IMR-90 (cell line): ENCODE measurements at regions not wholly inside any gene's neighbourhood (a gene's known extent, or its start where the extent isn't known, plus 50 kb on each side); places are given as distances from the start of the nearest gene placed in this dataset.

ENCODE experiments used
- ATAC-seq: fragments of 200-7000 bp; cut with Tn5 transposase; 2 replicates; pipeline ENCODE4 v1.9.1; 2020; ENCODE audit warnings: low read depth, mild to moderate bottlenecking, moderate library complexity
- BruUV-seq: library from RNA; stranded (reverse); fragments of 400-500 nt; replicated peaks from 2 replicates; lab custom pipeline; 2021; lab: Mats Ljungman, UMichigan
- CTCF ChIA-PET: fragments of 300-600 bp; formaldehyde crosslinking; extraction: SDS; loops from one replicate; lab custom pipeline; 2021; ENCODE audit warnings: antibody characterized with exemption; lab: Yijun Ruan, JAX
- POLR2A ChIA-PET: fragments of 300-600 bp; sonication (Branson Sonifier 250); formaldehyde crosslinking; loops from one replicate; lab custom pipeline; 2022; ENCODE audit warnings: antibody characterized with exemption; ENCODE audit not compliant: unreplicated experiment; lab: Charles Lee
- DNase-seq: peaks from one replicate; pipeline ENCODE4 v3.0.0; 2013
- H2AFZ ChIP-seq: replicated peaks from 2 replicates; pipeline ENCODE3; 2013; ENCODE audit warnings: low read length, mild to moderate bottlenecking; ENCODE audit not compliant: poor library complexity
- H2AK5ac ChIP-seq: 2 replicates; pipeline ENCODE4 v1.6.1; 2013; ENCODE audit warnings: low read depth, low read length, inconsistent platforms
- H2AK9ac ChIP-seq: replicated peaks from 2 replicates; pipeline ENCODE3; 2013; ENCODE audit warnings: mild to moderate bottlenecking, low read depth, low read length, moderate library complexity; ENCODE audit not compliant: poor library complexity
- H2BK120ac ChIP-seq: 2 replicates; pipeline ENCODE4 v1.6.1; 2013; ENCODE audit warnings: low read depth, low read length, inconsistent platforms
- H2BK15ac ChIP-seq: 3 replicates; pipeline ENCODE4 v1.6.1; 2013; ENCODE audit warnings: low read depth, low read length, inconsistent platforms
- H2BK20ac ChIP-seq: 2 replicates; pipeline ENCODE4 v1.6.1; 2013; ENCODE audit warnings: low read depth, mild to moderate bottlenecking, inconsistent platforms, low read length, moderate library complexity
- H2BK5ac ChIP-seq: 2 replicates; pipeline ENCODE4 v1.6.1; 2013; ENCODE audit warnings: mild to moderate bottlenecking, low read depth, low read length, inconsistent platforms; ENCODE audit not compliant: poor library complexity, severe bottlenecking
- H3K14ac ChIP-seq: replicated peaks from 2 replicates; pipeline ENCODE4 v1.6.1; 2013; ENCODE audit warnings: low read depth, low read length, inconsistent platforms
- H3K18ac ChIP-seq: 2 replicates; pipeline ENCODE4 v1.6.1; 2013; ENCODE audit warnings: low read depth, low read length, control low read depth
- H3K23ac ChIP-seq: 2 replicates; pipeline ENCODE4 v1.6.1; 2013; ENCODE audit warnings: low read depth, low read length, inconsistent platforms
- H3K27ac ChIP-seq: 2 replicates; pipeline ENCODE4 v1.5.1; 2013; ENCODE audit warnings: mild to moderate bottlenecking, control low read depth, low read length; ENCODE audit not compliant: insufficient read depth
- H3K27me3 ChIP-seq: 2 replicates; pipeline ENCODE4 v1.6.1; 2013; ENCODE audit warnings: low read length; ENCODE audit not compliant: control insufficient read depth, insufficient read depth
- H3K36me3 ChIP-seq: 2 replicates; pipeline ENCODE4 v1.6.1; 2013; ENCODE audit warnings: low read length, mixed read lengths; ENCODE audit not compliant: control insufficient read depth, insufficient read depth
- H3K4ac ChIP-seq: 2 replicates; pipeline ENCODE4 v1.6.1; 2013; ENCODE audit warnings: low read depth, low read length, inconsistent platforms
- H3K4me1 ChIP-seq: 2 replicates; pipeline ENCODE4 v1.6.1; 2013; ENCODE audit warnings: low read length, mixed read lengths; ENCODE audit not compliant: control insufficient read depth, insufficient read depth
- H3K4me2 ChIP-seq: 2 replicates; pipeline ENCODE4 v1.6.1; 2013; ENCODE audit warnings: low read depth, mild to moderate bottlenecking, control low read depth, low read length, moderate library complexity
- H3K4me3 ChIP-seq: 2 replicates; pipeline ENCODE4 v1.5.1; 2013; ENCODE audit warnings: low read depth, mild to moderate bottlenecking, control low read depth, low read length, moderate library complexity; ENCODE audit not compliant: insufficient read depth
- H3K56ac ChIP-seq: 2 replicates; pipeline ENCODE4 v1.6.1; 2013; ENCODE audit warnings: low read length, inconsistent platforms; ENCODE audit not compliant: insufficient read depth; ENCODE audit errors: extremely low read depth
- H3K79me1 ChIP-seq, 2 experiments: 2 replicates each; pipeline ENCODE4 v1.6.1; 2013; ENCODE audit warnings: low read length in 2 of 2, inconsistent platforms in 1 of 2, low read depth in 1 of 2
- H3K9ac ChIP-seq: 2 replicates; pipeline ENCODE4 v1.6.1; 2013; ENCODE audit warnings: low read depth, low read length, control low read depth
- H3K9me1 ChIP-seq: 2 replicates; pipeline ENCODE4 v1.6.1; 2013; ENCODE audit warnings: low read length, inconsistent platforms; ENCODE audit not compliant: insufficient read depth
- H3K9me3 ChIP-seq: 2 replicates; pipeline ENCODE4 v1.6.1; 2013; ENCODE audit warnings: low read length; ENCODE audit not compliant: control insufficient read depth, insufficient read depth
- H4K20me1 ChIP-seq: 2 replicates; pipeline ENCODE4 v1.6.1; 2013; ENCODE audit warnings: low read length, inconsistent platforms; ENCODE audit not compliant: insufficient read depth
- H4K5ac ChIP-seq: 2 replicates; pipeline ENCODE4 v1.6.1; 2013; ENCODE audit warnings: mild to moderate bottlenecking, low read depth, low read length, control low read depth
- H4K8ac ChIP-seq, 2 experiments: 2 replicates each; pipeline ENCODE4 v1.6.1; 2013; ENCODE audit warnings: low read depth in 2 of 2, low read length in 2 of 2, control low read depth in 1 of 2, inconsistent platforms in 1 of 2
- H4K91ac ChIP-seq: 2 replicates; pipeline ENCODE4 v1.6.1; 2013; ENCODE audit warnings: low read depth, low read length, inconsistent platforms; ENCODE audit not compliant: insufficient read depth
- CHD1 ChIP-seq: IDR thresholded peaks from 2 replicates; pipeline ENCODE4 v1.6.1; 2012; ENCODE audit warnings: low read depth, low read length, improper control_type of control experiment
- ELK1 ChIP-seq: fragments of 150-350 bp; IDR thresholded peaks from 2 replicates; pipeline ENCODE4 v1.6.1; 2016; ENCODE audit warnings: low read depth, mild to moderate bottlenecking, low read length, moderate library complexity, borderline replicate concordance
- FOS ChIP-seq: fragments of 150-350 bp; IDR thresholded peaks from 2 replicates; pipeline ENCODE4 v1.6.1; 2016; ENCODE audit warnings: low read depth, low read length
- MAFK ChIP-seq: IDR thresholded peaks from 2 replicates; pipeline ENCODE4 v1.6.1; 2012; ENCODE audit warnings: low read depth, low read length, improper control_type of control experiment
- MAZ ChIP-seq: IDR thresholded peaks from 2 replicates; pipeline ENCODE4 v1.6.1; 2012; ENCODE audit warnings: low read depth, mild to moderate bottlenecking, low read length, improper control_type of control experiment, moderate library complexity, borderline replicate concordance
- NFE2L2 ChIP-seq: fragments of 150-350 bp; IDR thresholded peaks from 2 replicates; pipeline ENCODE4 v1.6.1; 2016; ENCODE audit warnings: low read depth, mild to moderate bottlenecking, low read length
- RAD21 ChIP-seq: IDR thresholded peaks from 2 replicates; pipeline ENCODE4 v1.6.1; 2012; ENCODE audit warnings: low read length, improper control_type of control experiment
- RCOR1 ChIP-seq: IDR thresholded peaks from 2 replicates; pipeline ENCODE4 v1.6.1; 2012; ENCODE audit warnings: mild to moderate bottlenecking, low read length, improper control_type of control experiment; ENCODE audit not compliant: insufficient replicate concordance
- SMC3 ChIP-seq: fragments of 150-350 bp; IDR thresholded peaks from 2 replicates; pipeline ENCODE4 v1.6.1; 2016; ENCODE audit warnings: low read depth, mild to moderate bottlenecking, antibody characterized with exemption, low read length, moderate library complexity
- USF2 ChIP-seq: fragments of 150-350 bp; IDR thresholded peaks from 2 replicates; pipeline ENCODE4 v1.6.1; 2017; ENCODE audit warnings: mild to moderate bottlenecking, antibody characterized with exemption, low read length, low read depth
- WGBS, 2 experiments: methylation state at CpG; one replicate each; pipeline versions ENCODE4 v1.1.5 to v1.1.7; 2013; ENCODE audit warnings: missing lambda C conversion rate in 2 of 2; ENCODE audit not compliant: insufficient read length in 1 of 2; ENCODE audit errors: extremely low coverage in 2 of 2; 5-methylcytosine and 5-hydroxymethylcytosine counted together
- dilution Hi-C: fragments of 300-500 bp; cut with HindIII; formaldehyde crosslinking; loops from one replicate; pipeline ENCODE4 v1.14.3; 2018; ENCODE audit warnings: low sequenced_read_pairs; ENCODE audit not compliant: unreplicated experiment
- in situ Hi-C: fragments of 300-500 bp; cut with MboI; formaldehyde crosslinking; loops from 3 replicates; pipeline ENCODE4 v1.14.3; 2019; ENCODE audit warnings: low sequenced_read_pairs, inconsistent platforms, mixed read lengths
- intact Hi-C: fragments of 100-400 bp; cut with micrococcal nuclease; formaldehyde crosslinking; loops from 2 replicates; pipeline ENCODE4 v1.10.0; 2022

GRCh38 chr4:36758312-36759178 lies 477.1 kb downstream of the DTHD1 start:
- Histone ChIP-seq H2BK5ac (no peak overlapping the region), H3K27ac (no peak overlapping the region), H2AFZ (no peak overlapping the region), H4K91ac (no peak overlapping the region), H4K5ac (no peak overlapping the region), H3K4ac (no peak overlapping the region), H2BK20ac (no peak overlapping the region), H2BK15ac (no peak overlapping the region), H3K79me1 (no peaks in the 10 kb centered on the region), H3K18ac (no peak overlapping the region), H4K20me1 (no peaks in the 10 kb centered on the region), H3K23ac (no peak overlapping the region), H2BK120ac (no peak overlapping the region), H3K56ac (no peak overlapping the region), H2AK9ac (no peak overlapping the region), H3K4me3 (no peak overlapping the region), H4K8ac (no peak overlapping the region), H3K4me1 (no peaks in the 10 kb centered on the region), H3K9me3 (peaks cover 5% of the 10 kb centered on the region), H3K36me3 (no peaks in the 10 kb centered on the region), H2AK5ac (no peak overlapping the region), H3K9ac (no peak overlapping the region), H3K27me3 (no peaks in the 10 kb centered on the region), H3K14ac (no peak overlapping the region), H3K9me1 (no peaks in the 10 kb centered on the region), H3K4me2 (no peak overlapping the region)
- in situ Hi-C loops = no loop called here
- no TSS peak for BruUV-seq
- no peak for ATAC-seq
- ChIA-PET CTCF (no interaction called here), POLR2A (no interaction called here)
- 56% methylated on average over 4 of the region's 9 CpGs; no CpG with 5 or more reads in 1 of the 2 experiments for WGBS, 2 experiments
- DNase-seq = no peak
- intact Hi-C loops = no loop called here
- dilution Hi-C loops = no loop called here
- TF ChIP-seq RCOR1 (no peak), MAFK (no peak), ELK1 (no peak), MAZ (no peak), USF2 (no peak), CHD1 (no peak), RAD21 (no peak), NFE2L2 (no peak), FOS (no peak), SMC3 (no peak)
